HFFc6 (cell line): ENCODE measurements at regions not wholly inside any gene's neighbourhood (a gene's known extent, or its start where the extent isn't known, plus 50 kb on each side); places are given as distances from the start of the nearest gene placed in this dataset.

ENCODE experiments used
- DNase-seq: peaks from one replicate; pipeline ENCODE4 v3.0.0-alpha.2; 2018
- H3K27ac Mint-ChIP-seq: 2 replicates; pipeline ENCODE4 v1.8.0; 2020; ENCODE audit warnings: mild to moderate bottlenecking, mixed read lengths
- H3K27me3 Mint-ChIP-seq: 2 replicates; pipeline ENCODE4 v1.8.0; 2021; ENCODE audit warnings: mild to moderate bottlenecking, moderate library complexity, mixed read lengths; ENCODE audit not compliant: insufficient read depth
- H3K36me3 Mint-ChIP-seq: 2 replicates; pipeline ENCODE4 v1.8.0; 2021; ENCODE audit warnings: low read depth, mixed read lengths
- H3K4me1 Mint-ChIP-seq: 2 replicates; pipeline ENCODE4 v1.8.0; 2020; ENCODE audit warnings: low read depth, mixed read lengths
- H3K4me3 Mint-ChIP-seq: 2 replicates; pipeline ENCODE4 v1.8.0; 2020; ENCODE audit warnings: mild to moderate bottlenecking, moderate library complexity, mixed read lengths
- H3K9me3 Mint-ChIP-seq: 2 replicates; pipeline ENCODE4 v1.8.0; 2020; ENCODE audit warnings: mild to moderate bottlenecking, mixed read lengths
- TF ChIP-seq, protein P1 (sequence below): fragments of 200-600 bp; sonication (generic); IDR thresholded peaks from 2 replicates; pipeline ENCODE4 v1.5.0; 2021; ENCODE audit warnings: antibody characterized with exemption, mild to moderate bottlenecking

DNA sequence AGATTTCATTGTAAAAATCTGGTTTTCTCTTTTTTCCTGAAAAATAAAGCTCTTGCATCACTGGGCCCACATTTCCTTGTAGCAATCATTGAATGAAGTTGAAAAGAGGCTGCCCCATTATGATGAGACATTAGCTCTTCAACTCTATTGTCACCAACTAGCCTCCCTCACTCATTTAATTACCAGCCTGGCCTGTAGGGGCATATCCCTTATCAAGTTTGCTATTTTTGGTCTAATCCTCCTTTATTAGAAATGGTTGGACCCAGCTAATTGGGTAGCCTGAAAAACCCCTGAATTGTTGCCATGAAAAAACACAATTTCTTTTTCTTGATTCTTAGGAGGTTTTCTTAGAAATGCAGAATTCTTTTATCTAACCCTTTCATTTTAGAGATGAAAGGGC, 164.6 kb upstream of the CASK start:
- no peak for DNase-seq
- TF ChIP-seq, protein P1, sequence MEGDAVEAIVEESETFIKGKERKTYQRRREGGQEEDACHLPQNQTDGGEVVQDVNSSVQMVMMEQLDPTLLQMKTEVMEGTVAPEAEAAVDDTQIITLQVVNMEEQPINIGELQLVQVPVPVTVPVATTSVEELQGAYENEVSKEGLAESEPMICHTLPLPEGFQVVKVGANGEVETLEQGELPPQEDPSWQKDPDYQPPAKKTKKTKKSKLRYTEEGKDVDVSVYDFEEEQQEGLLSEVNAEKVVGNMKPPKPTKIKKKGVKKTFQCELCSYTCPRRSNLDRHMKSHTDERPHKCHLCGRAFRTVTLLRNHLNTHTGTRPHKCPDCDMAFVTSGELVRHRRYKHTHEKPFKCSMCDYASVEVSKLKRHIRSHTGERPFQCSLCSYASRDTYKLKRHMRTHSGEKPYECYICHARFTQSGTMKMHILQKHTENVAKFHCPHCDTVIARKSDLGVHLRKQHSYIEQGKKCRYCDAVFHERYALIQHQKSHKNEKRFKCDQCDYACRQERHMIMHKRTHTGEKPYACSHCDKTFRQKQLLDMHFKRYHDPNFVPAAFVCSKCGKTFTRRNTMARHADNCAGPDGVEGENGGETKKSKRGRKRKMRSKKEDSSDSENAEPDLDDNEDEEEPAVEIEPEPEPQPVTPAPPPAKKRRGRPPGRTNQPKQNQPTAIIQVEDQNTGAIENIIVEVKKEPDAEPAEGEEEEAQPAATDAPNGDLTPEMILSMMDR: no peak
- H3K4me1 Mint-ChIP-seq: peaks cover 18% of the 10 kb centered on the region; the same call in 1 of the 2 replicates

DNA sequence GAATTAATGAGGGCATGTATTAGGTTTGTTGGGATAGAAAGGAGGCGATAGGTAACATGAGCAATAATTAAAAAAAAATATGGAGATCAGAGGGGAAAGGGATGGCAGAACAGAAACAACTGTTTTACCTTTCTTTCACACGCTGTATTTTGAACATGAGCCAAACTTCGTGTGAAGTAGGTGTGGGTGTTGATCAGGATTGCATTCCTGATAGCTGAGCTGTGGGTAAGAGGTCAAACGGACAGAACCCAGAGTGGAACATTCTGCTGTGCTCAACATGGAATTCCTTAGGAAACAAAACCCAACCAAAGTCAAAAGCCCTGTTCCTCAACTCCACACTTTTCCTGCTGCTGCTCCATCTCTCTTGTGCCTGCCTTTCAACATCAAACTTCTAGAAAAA, 162.5 kb upstream of the CASK start:
- no peak for DNase-seq
- Mint-ChIP-seq H3K4me3 (no peak overlapping the region), H3K9me3 (no peaks in the 10 kb centered on the region), H3K36me3 (no peaks in the 10 kb centered on the region), H3K4me1 (peaks cover 13% of the 10 kb centered on the region; the same call in 1 of the 2 replicates), H3K27ac (no peak overlapping the region), H3K27me3 (no peaks in the 10 kb centered on the region)
- TF ChIP-seq, protein P1: no peak

More for the DNA sequence above, 164.6 kb upstream of the CASK start:
- Mint-ChIP-seq H3K9me3 (no peaks in the 10 kb centered on the region), H3K27me3 (no peaks in the 10 kb centered on the region), H3K4me3 (no peak overlapping the region), H3K36me3 (no peaks in the 10 kb centered on the region), H3K27ac (no peak overlapping the region)

DNA sequence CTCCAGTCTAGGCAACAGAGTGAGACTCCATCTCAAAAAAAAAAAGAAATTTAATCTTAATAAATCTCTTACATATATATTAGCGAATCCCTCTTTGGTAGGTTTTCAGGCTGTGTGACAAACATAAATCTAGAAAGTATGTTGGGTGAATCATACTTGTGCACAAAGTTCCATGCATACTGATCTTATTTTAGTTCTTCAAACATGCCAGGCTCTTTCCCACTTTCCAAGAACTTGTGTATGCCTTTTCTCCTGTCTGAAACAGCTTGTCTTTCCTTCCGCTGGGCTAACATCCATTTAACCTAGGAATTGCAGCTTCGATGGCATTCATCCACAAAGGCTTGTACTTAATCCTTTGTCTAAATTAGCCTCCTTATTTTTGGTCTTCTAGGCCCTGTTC, 156.6 kb upstream of the CASK start:
- DNase-seq: no peak
- no peak overlapping the region for H3K4me3 Mint-ChIP-seq
- TF ChIP-seq, protein P1: no peak
- H3K27ac Mint-ChIP-seq: no peak overlapping the region; the same call in 1 of the 2 replicates
- H3K36me3 Mint-ChIP-seq: no peaks in the 10 kb centered on the region
- no peaks in the 10 kb centered on the region for H3K9me3 Mint-ChIP-seq
- H3K27me3 Mint-ChIP-seq: no peaks in the 10 kb centered on the region; the same call in 1 of the 2 replicates
- peaks cover 8% of the 10 kb centered on the region; the same call in 1 of the 2 replicates for H3K4me1 Mint-ChIP-seq

DNA sequence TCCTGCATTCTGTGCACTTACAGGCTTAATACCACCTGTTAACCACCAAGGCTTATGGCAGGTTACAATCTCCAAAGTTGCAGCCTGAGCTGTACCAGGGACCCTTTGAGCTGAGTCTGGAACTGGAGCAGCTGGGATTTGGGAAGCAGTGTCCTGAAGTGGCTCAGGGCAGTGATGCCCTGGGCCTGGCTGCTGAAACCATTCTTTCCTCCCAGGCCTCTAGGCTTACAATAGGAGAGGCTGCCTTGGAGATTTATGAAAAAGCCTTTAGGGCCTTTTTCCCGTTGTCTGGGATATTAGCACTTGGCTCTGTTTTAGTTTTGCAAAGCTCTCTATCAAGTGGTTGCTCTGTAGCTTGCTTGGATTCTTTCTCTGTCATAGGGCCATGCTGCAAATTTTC, 154.3 kb upstream of the CASK start:
- no peaks in the 10 kb centered on the region for H3K9me3 Mint-ChIP-seq
- no peak overlapping the region for H3K4me3 Mint-ChIP-seq
- DNase-seq: no peak

DNA sequence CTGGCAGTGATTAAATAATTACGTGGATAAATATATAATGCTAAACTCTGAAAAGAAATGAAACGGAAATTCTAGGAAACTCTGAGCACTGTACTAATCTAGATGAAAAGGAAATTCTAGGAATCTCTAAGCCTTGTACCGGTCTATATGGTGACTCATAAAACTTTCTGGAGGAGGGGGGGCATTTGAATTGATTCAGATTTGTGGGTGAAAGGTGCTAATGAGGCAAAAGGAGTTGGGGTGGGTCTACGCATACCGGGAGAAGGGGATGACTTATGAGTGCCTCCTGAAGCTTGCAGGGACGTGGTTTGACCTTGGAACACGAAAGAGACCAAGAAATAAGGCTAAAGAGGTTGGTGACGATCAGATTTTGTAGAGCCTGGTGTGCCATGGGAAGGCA, 151.7 kb upstream of the CASK start:
- TF ChIP-seq, protein P1: no peak
- H3K36me3 Mint-ChIP-seq: no peaks in the 10 kb centered on the region
- no peaks in the 10 kb centered on the region for H3K9me3 Mint-ChIP-seq
- no peak overlapping the region for H3K4me3 Mint-ChIP-seq
- H3K4me1 Mint-ChIP-seq: peaks cover under 1% of the 10 kb centered on the region; the same call in 1 of the 2 replicates
- H3K27me3 Mint-ChIP-seq: no peaks in the 10 kb centered on the region; the same call in 1 of the 2 replicates
- DNase-seq: no peak
- no peak overlapping the region for H3K27ac Mint-ChIP-seq

More for the DNA sequence above, 154.3 kb upstream of the CASK start:
- Mint-ChIP-seq H3K27ac (no peak overlapping the region), H3K36me3 (no peaks in the 10 kb centered on the region), H3K27me3 (no peaks in the 10 kb centered on the region; the same call in 1 of the 2 replicates), H3K4me1 (peaks cover 8% of the 10 kb centered on the region; the same call in 1 of the 2 replicates)
- TF ChIP-seq, protein P1: no peak

DNA sequence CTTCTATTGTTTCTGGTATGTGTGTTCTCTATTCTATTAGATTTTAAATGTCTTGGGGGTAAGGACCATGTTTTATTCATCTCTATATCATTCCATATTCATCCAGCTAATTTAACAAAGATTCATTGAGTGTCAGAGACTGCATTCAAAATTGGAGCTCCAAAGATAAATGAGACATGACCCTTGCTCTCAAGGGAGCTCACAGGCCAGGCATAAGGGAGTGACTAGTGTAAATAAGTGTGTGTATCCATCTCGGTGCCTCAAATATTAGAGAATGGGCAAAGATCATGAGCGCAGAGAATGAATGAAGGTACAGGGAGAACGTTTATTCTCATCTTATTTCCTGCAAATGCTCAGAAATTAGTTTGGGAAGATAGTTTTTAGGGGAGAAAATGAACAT, 150.1 kb upstream of the CASK start:
- TF ChIP-seq, protein P1: no peak
- H3K27ac Mint-ChIP-seq: no peak overlapping the region
- no peak for DNase-seq
- no peak overlapping the region for H3K4me3 Mint-ChIP-seq
- no peaks in the 10 kb centered on the region; the same call in 1 of the 2 replicates for H3K27me3 Mint-ChIP-seq
- H3K9me3 Mint-ChIP-seq: no peaks in the 10 kb centered on the region
- no peaks in the 10 kb centered on the region for H3K4me1 Mint-ChIP-seq
- no peaks in the 10 kb centered on the region for H3K36me3 Mint-ChIP-seq
